Suprapubic skin (tissue), 4 donors: ENCODE measurements at regions not wholly inside any gene's neighbourhood (a gene's known extent, or its start where the extent isn't known, plus 50 kb on each side); places are given as distances from the start of the nearest gene placed in this dataset.

ENCODE experiments used
- EP300 ChIP-seq: sonication (generic); formaldehyde crosslinking; IDR thresholded peaks from one replicate; pipeline ENCODE4 v1.6.1; 2017; ENCODE audit warnings: antibody characterized with exemption
- POLR2A ChIP-seq, 2 donors: fragments of 450-650 bp; IDR thresholded peaks; one replicate each; pipeline ENCODE4 v1.6.1; 2017; ENCODE audit warnings: antibody characterized with exemption in 2 of 2, mild to moderate bottlenecking in 2 of 2, moderate library complexity in 2 of 2
- POLR2AphosphoS5 ChIP-seq, 3 donors: sonication (generic); formaldehyde crosslinking; IDR thresholded peaks; one replicate each; pipeline ENCODE4 v1.6.1; 2017; ENCODE audit warnings: antibody characterized with exemption in 3 of 3
- TF ChIP-seq, protein P1 (sequence below), 2 donors: fragments of 200-600 bp in 1 of 2; fragments of 450-650 bp in 1 of 2; sonication (generic) in 1 of 2; IDR thresholded peaks; one replicate each; pipeline ENCODE4 v1.5.1; 2016 to 2019; ENCODE audit warnings: antibody characterized with exemption in 2 of 2, mild to moderate bottlenecking in 1 of 2, moderate library complexity in 1 of 2

DNA sequence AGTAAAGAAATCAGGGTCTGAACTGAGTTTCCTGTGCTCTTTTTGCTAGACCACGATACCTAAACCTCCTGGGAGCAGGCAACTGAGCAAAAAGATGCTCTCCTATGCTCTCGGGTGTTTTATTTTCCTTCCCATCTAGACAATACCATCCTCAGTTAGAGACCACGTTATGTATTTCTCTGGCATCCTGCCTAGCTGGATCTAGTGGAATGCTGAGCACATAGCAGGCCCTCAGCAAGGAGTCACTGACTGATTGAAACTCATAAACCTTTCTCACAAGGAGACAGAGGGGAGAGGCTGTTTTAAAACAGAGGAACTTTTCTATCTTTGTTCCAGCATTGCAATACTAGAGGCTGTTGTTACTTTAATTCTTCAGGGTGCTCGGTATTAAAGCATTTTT is 168.0 kb downstream of the CYYR1 start:
- TF ChIP-seq, protein P1, sequence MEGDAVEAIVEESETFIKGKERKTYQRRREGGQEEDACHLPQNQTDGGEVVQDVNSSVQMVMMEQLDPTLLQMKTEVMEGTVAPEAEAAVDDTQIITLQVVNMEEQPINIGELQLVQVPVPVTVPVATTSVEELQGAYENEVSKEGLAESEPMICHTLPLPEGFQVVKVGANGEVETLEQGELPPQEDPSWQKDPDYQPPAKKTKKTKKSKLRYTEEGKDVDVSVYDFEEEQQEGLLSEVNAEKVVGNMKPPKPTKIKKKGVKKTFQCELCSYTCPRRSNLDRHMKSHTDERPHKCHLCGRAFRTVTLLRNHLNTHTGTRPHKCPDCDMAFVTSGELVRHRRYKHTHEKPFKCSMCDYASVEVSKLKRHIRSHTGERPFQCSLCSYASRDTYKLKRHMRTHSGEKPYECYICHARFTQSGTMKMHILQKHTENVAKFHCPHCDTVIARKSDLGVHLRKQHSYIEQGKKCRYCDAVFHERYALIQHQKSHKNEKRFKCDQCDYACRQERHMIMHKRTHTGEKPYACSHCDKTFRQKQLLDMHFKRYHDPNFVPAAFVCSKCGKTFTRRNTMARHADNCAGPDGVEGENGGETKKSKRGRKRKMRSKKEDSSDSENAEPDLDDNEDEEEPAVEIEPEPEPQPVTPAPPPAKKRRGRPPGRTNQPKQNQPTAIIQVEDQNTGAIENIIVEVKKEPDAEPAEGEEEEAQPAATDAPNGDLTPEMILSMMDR (IDR thresholded peaks at IDR 0.05): no peak
- TF ChIP-seq POLR2AphosphoS5 (IDR thresholded peaks at IDR 0.05): no peak
- no peak for TF ChIP-seq POLR2A (IDR thresholded peaks at IDR 0.05)
- no peak for TF ChIP-seq EP300
